H9 (cell line): ENCODE measurements at regions not wholly inside any gene's neighbourhood (a gene's known extent, or its start where the extent isn't known, plus 50 kb on each side); places are given as distances from the start of the nearest gene placed in this dataset.

Source experiments
- DNase-seq: peaks from one replicate; pipeline ENCODE4 v3.0.0-alpha.2; 2017
- H2AFZ ChIP-seq: one replicate; pipeline ENCODE4 v1.6.1; 2013; ENCODE audit warnings: mild to moderate bottlenecking, low read length, control low read depth, moderate library complexity
- H2AK5ac ChIP-seq: 2 replicates; pipeline ENCODE4 v1.6.1; 2013; ENCODE audit warnings: low read length, control low read depth, mixed read lengths; ENCODE audit not compliant: insufficient read length
- H2BK120ac ChIP-seq: one replicate; pipeline ENCODE4 v1.6.1; 2013; ENCODE audit warnings: low read depth, mild to moderate bottlenecking, low read length, control low read depth, inconsistent platforms; ENCODE audit not compliant: poor library complexity, severe bottlenecking
- H2BK12ac ChIP-seq: 2 replicates; pipeline ENCODE4 v1.6.1; 2013; ENCODE audit warnings: low read length, control low read depth, mixed read lengths, low read depth; ENCODE audit not compliant: insufficient read length
- H2BK15ac ChIP-seq: 2 replicates; pipeline ENCODE4 v1.6.1; 2013; ENCODE audit warnings: low read depth, low read length, control low read depth
- H2BK20ac ChIP-seq: one replicate; pipeline ENCODE4 v1.6.1; 2013; ENCODE audit warnings: low read depth, mild to moderate bottlenecking, low read length, control low read depth, inconsistent platforms; ENCODE audit not compliant: poor library complexity, severe bottlenecking
- H2BK5ac ChIP-seq: 2 replicates; pipeline ENCODE4 v1.6.1; 2013; ENCODE audit warnings: low read length, control low read depth, mixed read lengths; ENCODE audit not compliant: insufficient read length
- H3K14ac ChIP-seq: 2 replicates; pipeline ENCODE4 v1.6.1; 2013; ENCODE audit warnings: low read length, control low read depth; ENCODE audit not compliant: insufficient read depth
- H3K18ac ChIP-seq: 2 replicates; pipeline ENCODE4 v1.6.1; 2013; ENCODE audit warnings: low read depth, mild to moderate bottlenecking, mixed read lengths, low read length, control low read depth; ENCODE audit not compliant: insufficient read length
- H3K23ac ChIP-seq: 2 replicates; pipeline ENCODE4 v1.6.1; 2013; ENCODE audit warnings: low read length, control low read depth, mixed read lengths, low read depth; ENCODE audit not compliant: insufficient read length
- H3K23me2 ChIP-seq: 2 replicates; pipeline ENCODE4 v1.6.1; 2013; ENCODE audit warnings: low read depth, mild to moderate bottlenecking, mixed read lengths, low read length, control low read depth; ENCODE audit not compliant: insufficient read length, poor library complexity, severe bottlenecking
- H3K27ac ChIP-seq: 2 replicates; pipeline ENCODE4 v1.5.1; 2013; ENCODE audit warnings: low read length, control low read depth, mixed read lengths, low read depth; ENCODE audit not compliant: insufficient read length
- H3K27me3 ChIP-seq: 2 replicates; pipeline ENCODE4 v1.6.1; 2013; ENCODE audit warnings: low read length, control low read depth, inconsistent platforms; ENCODE audit not compliant: insufficient read depth
- H3K4ac ChIP-seq: 2 replicates; pipeline ENCODE4 v1.6.1; 2013; ENCODE audit warnings: low read depth, mild to moderate bottlenecking, control low read depth, inconsistent platforms, low read length, moderate library complexity
- H3K4me1 ChIP-seq: 2 replicates; pipeline ENCODE4 v1.6.1; 2013; ENCODE audit warnings: low read length, control low read depth, inconsistent platforms; ENCODE audit not compliant: insufficient read depth
- H3K4me2 ChIP-seq: 2 replicates; pipeline ENCODE4 v1.6.1; 2013; ENCODE audit warnings: low read length, control low read depth, mixed read lengths; ENCODE audit not compliant: insufficient read length, insufficient read depth
- H3K56ac ChIP-seq: 2 replicates; pipeline ENCODE4 v1.6.1; 2013; ENCODE audit warnings: low read depth, mild to moderate bottlenecking, mixed read lengths, low read length, control low read depth; ENCODE audit not compliant: insufficient read length
- H3K79me1 ChIP-seq: 2 replicates; pipeline ENCODE4 v1.6.1; 2013; ENCODE audit warnings: low read depth, mild to moderate bottlenecking, moderate library complexity, low read length, control low read depth, inconsistent platforms; ENCODE audit not compliant: insufficient read depth, poor library complexity, severe bottlenecking
- H3K79me2 ChIP-seq: 2 replicates; pipeline ENCODE4 v1.6.1; 2013; ENCODE audit warnings: low read length, control low read depth, inconsistent platforms; ENCODE audit not compliant: insufficient read depth
- H3K9ac ChIP-seq: 2 replicates; pipeline ENCODE4 v1.6.1; 2013; ENCODE audit warnings: low read length, control low read depth, mixed read lengths; ENCODE audit not compliant: insufficient read length; ENCODE audit errors: extremely low read depth
- H3K9me3 ChIP-seq: one replicate; pipeline ENCODE4 v1.6.1; 2013; ENCODE audit warnings: low read depth, low read length, inconsistent platforms; ENCODE audit not compliant: control insufficient read depth
- H3T11ph ChIP-seq: one replicate; pipeline ENCODE4 v1.6.1; 2013; ENCODE audit warnings: mild to moderate bottlenecking, low read length, control low read depth, inconsistent platforms
- H4K20me1 ChIP-seq: one replicate; pipeline ENCODE4 v1.6.1; 2013; ENCODE audit not compliant: control insufficient read depth, insufficient read length, insufficient read depth
- H4K5ac ChIP-seq: 2 replicates; pipeline ENCODE4 v1.6.1; 2013; ENCODE audit warnings: low read depth, mild to moderate bottlenecking, mixed read lengths, low read length, control low read depth; ENCODE audit not compliant: insufficient read length
- H4K8ac ChIP-seq: replicated peaks from 2 replicates; pipeline ENCODE4 v1.6.1; 2013; ENCODE audit warnings: low read length, control low read depth, mixed read lengths, low read depth; ENCODE audit not compliant: insufficient read length
- H4K91ac ChIP-seq: 2 replicates; pipeline ENCODE4 v1.6.1; 2013; ENCODE audit warnings: low read depth, mild to moderate bottlenecking, moderate library complexity, mixed read lengths, low read length, control low read depth; ENCODE audit not compliant: insufficient read length
- H3K27ac Mint-ChIP-seq, 3 experiments: 2 replicates in 2 of 3; 3 replicates in 1 of 3; pipeline ENCODE4 v1.8.0; 2020 to 2021; ENCODE audit warnings: mixed read lengths in 3 of 3, mild to moderate bottlenecking in 1 of 3, moderate library complexity in 1 of 3
- H3K27me3 Mint-ChIP-seq: 2 replicates; pipeline ENCODE4 v1.8.0; 2021; ENCODE audit warnings: low read depth, mild to moderate bottlenecking, moderate library complexity, mixed read lengths
- H3K36me3 Mint-ChIP-seq, 3 experiments: 2 replicates in 2 of 3; 3 replicates in 1 of 3; pipeline ENCODE4 v1.8.0; 2020 to 2021; ENCODE audit warnings: low read depth in 3 of 3, mixed read lengths in 3 of 3; ENCODE audit not compliant: insufficient read depth in 1 of 3
- H3K4me1 Mint-ChIP-seq, 2 experiments: 2 replicates each; pipeline ENCODE4 v1.8.0; 2020; ENCODE audit warnings: mixed read lengths in 2 of 2
- H3K4me3 Mint-ChIP-seq, 2 experiments: 2 replicates in 1 of 2; 3 replicates in 1 of 2; pipeline ENCODE4 v1.8.0; 2020 to 2021; ENCODE audit warnings: mild to moderate bottlenecking in 2 of 2, mixed read lengths in 2 of 2, moderate library complexity in 1 of 2
- H3K9me3 Mint-ChIP-seq, 2 experiments: 2 replicates in 1 of 2; 3 replicates in 1 of 2; pipeline ENCODE4 v1.8.0; 2020; ENCODE audit warnings: mild to moderate bottlenecking in 2 of 2, mixed read lengths in 2 of 2, moderate library complexity in 1 of 2
- CTCF ChIP-seq: fragments of 200-600 bp; sonication (generic); conservative IDR thresholded peaks from 3 replicates; pipeline ENCODE4 v1.8.0; 2021; ENCODE audit warnings: antibody characterized with exemption, mild to moderate bottlenecking
- WGBS: extraction: QIAGEN DNeasy Blood & Tissue Kit; methylation state at CpG from one replicate; pipeline ENCODE4 v1.1.7; 2013; ENCODE audit warnings: missing lambda C conversion rate, low lambda C conversion rate, mixed read lengths; ENCODE audit not compliant: insufficient read length; ENCODE audit errors: extremely low coverage; 5-methylcytosine and 5-hydroxymethylcytosine counted together

- Histone ChIP-seq H3K23ac (no peak overlapping the region), H4K20me1 (no peaks in the 10 kb centered on the region), H3K4me2 (no peak overlapping the region), H3K27ac (no peak overlapping the region), H3K4ac (no peak overlapping the region), H3K4me1 (no peaks in the 10 kb centered on the region), H3K23me2 (no peaks in the 10 kb centered on the region), H3K56ac (no peak overlapping the region), H3K9ac (no peak overlapping the region), H2BK15ac (no peak overlapping the region), H2AFZ (no peak overlapping the region), H2BK5ac (no peak overlapping the region), H2AK5ac (no peak overlapping the region), H4K91ac (no peak overlapping the region), H3K79me1 (no peaks in the 10 kb centered on the region), H2BK120ac (no peak overlapping the region), H3K79me2 (no peaks in the 10 kb centered on the region), H3T11ph (no peak overlapping the region), H3K14ac (no peak overlapping the region), H3K9me3 (no peaks in the 10 kb centered on the region), H4K5ac (no peak overlapping the region), H3K27me3 (no peaks in the 10 kb centered on the region), H2BK12ac (no peak overlapping the region), H4K8ac (no peak overlapping the region), H2BK20ac (no peak overlapping the region), H3K18ac (no peak overlapping the region)
- Mint-ChIP-seq H3K36me3 (peaks cover 0 to 8% (median 0%) of the 10 kb centered on the region in 3 experiments; a peak in 1 of 7 replicates), H3K4me3 (no peak overlapping the region), H3K27me3 (no peaks in the 10 kb centered on the region), H3K9me3 (no peaks in the 10 kb centered on the region; a peak in 1 of 5 replicates), H3K4me1 (0 out of 4 replicates have a peak, but pooled peaks cover 0 to 2% of the 10 kb centered on the region in 2 experiments), H3K27ac (no peak overlapping the region; a peak in 1 of 7 replicates)
- no CpG with 5 or more reads among the region's 4 CpGs for WGBS
- no peak for TF ChIP-seq CTCF
- DNase-seq = no peak
Measured at GRCh38 chr1:96334236-96334557, 387.4 kb upstream of the PTBP2 start.
